Gastroesophageal sphincter (tissue), 3 donors: ENCODE measurements at regions not wholly inside any gene's neighbourhood (a gene's known extent, or its start where the extent isn't known, plus 50 kb on each side); places are given as distances from the start of the nearest gene placed in this dataset.

Experiments used
- CTCF ChIP-seq, 4 experiments: fragments of 200-600 bp in 2 of 4; fragments of 450-650 bp in 2 of 4; sonication (generic) in 1 of 4; IDR thresholded peaks; one replicate each; pipeline ENCODE4 v1.5.1; 2017 to 2019; ENCODE audit warnings: antibody characterized with exemption in 4 of 4, mild to moderate bottlenecking in 2 of 4, moderate library complexity in 2 of 4
- POLR2A ChIP-seq, 2 donors: fragments of 450-650 bp; IDR thresholded peaks; one replicate each; pipeline ENCODE4 v1.6.1; 2017; ENCODE audit warnings: antibody characterized with exemption in 2 of 2, mild to moderate bottlenecking in 2 of 2, moderate library complexity in 1 of 2
- POLR2AphosphoS5 ChIP-seq: sonication (generic); formaldehyde crosslinking; IDR thresholded peaks from one replicate; pipeline ENCODE4 v1.6.1; 2017; ENCODE audit warnings: antibody characterized with exemption

DNA sequence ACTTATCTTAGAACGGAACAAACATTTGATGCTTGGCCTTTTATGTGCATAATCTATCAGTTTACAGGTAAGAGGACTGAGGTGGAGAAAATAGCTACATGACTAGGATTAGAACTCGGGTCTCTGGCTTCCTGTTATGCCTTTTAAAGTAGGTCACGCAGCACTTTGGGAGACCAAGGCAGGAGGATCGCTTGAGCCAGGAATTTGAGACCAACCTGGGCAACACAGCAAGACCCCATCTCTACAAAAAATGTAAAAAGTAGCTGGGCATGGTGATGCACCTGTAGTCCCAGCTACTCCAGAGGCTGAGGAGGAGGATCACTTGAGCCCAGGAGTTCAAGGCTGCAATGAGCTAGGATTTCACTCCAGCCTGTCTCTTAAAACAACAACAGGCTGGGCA lies 81.9 kb upstream of the AKT3 start:
- TF ChIP-seq POLR2A (IDR thresholded peaks at IDR 0.05) (no peak), CTCF (IDR thresholded peaks at IDR 0.05) (no peak), POLR2AphosphoS5 (no peak)
